AG09309 (cell line): ENCODE measurements at regions not wholly inside any gene's neighbourhood (a gene's known extent, or its start where the extent isn't known, plus 50 kb on each side); places are given as distances from the start of the nearest gene placed in this dataset.
"Not testable (repeated sequence)": the region's sequence is repeated elsewhere in the genome, so short reads cannot be mapped to it uniquely, and the experiment has no call there.

ENCODE experiments used
- DNase-seq: peaks from one replicate; pipeline ENCODE4 v3.0.0-alpha.2; 2010; ENCODE audit warnings: low read depth
- H3K4me3 ChIP-seq: 2 replicates; pipeline ENCODE4 v1.5.1; 2011; ENCODE audit warnings: mild to moderate bottlenecking, low read depth, low read length, moderate library complexity; ENCODE audit not compliant: control insufficient read depth
- CTCF ChIP-seq: IDR thresholded peaks from 2 replicates; pipeline ENCODE4 v1.5.1; 2011; ENCODE audit warnings: mild to moderate bottlenecking, low read depth, low read length, inconsistent platforms; ENCODE audit not compliant: insufficient read depth, control insufficient read depth; ENCODE audit errors: missing control alignments

GRCh38 chr1:95636897-95637296 lies 402.9 kb downstream of the RWDD3 start:
- no peak for TF ChIP-seq CTCF
- no peak for DNase-seq
- no peak overlapping the region for H3K4me3 ChIP-seq

DNA sequence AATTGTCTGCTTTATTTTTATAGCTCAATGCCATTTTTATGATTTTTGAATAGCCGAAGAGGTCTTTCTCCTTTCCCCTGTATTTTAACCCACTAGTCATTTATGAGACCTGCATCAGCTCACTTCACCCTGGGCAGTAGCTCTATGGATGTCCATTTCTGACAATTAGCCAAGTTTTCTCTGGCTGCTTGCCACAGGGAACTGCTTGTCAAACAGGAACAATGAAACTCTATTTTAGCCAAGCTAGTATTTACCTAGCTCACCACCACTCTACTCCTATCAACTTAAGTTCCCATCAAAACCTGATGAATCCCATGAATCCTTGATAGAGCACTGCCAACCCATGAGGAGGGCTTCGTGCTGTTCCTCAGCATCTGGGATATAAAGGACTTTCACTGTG lies 406.7 kb downstream of the RWDD3 start:
- DNase-seq, result no peak
- no peak for TF ChIP-seq CTCF
- no peak overlapping the region for H3K4me3 ChIP-seq

DNA sequence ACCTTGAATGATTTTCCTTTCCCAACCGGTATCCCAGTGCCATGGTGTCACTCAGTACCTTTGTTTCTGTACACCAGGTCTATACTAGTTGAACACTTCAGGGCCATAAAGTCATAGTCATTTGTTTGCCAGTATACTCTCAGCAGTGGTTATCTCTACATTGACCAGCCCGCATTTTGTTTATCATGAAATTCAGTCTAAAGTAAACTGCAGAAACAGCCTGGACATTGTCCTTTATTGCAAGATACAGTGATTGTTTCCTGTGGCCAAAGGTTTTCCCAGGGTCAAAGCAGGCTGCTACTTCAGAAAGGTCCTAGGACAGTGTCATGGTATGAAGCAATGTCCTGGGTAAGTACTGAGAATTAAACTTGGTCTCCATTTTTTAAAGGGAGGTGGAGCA lies 407.4 kb downstream of the RWDD3 start:
- TF ChIP-seq CTCF, result no peak
- no peak for DNase-seq
- no peak overlapping the region for H3K4me3 ChIP-seq

DNA sequence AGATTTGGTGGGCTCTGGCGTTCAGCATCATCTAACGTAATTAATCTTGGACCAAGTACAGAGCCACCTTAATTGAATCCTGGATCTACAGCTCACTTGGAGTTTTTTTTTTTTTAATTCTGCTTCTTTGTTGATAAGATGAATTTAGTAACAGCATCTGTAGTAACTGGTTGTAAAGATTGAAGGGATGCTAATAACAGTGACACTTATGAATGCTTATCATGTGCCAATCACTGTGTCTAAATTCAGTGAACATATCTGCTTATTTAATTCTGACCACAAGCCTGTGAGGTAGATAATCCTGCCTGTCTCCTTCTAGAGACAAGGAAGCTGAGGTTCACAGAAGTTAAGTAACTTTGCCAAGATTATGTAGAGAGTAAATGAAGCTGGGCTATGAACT lies 408.0 kb downstream of the RWDD3 start:
- DNase-seq, result no peak
- TF ChIP-seq CTCF, result no peak

DNA sequence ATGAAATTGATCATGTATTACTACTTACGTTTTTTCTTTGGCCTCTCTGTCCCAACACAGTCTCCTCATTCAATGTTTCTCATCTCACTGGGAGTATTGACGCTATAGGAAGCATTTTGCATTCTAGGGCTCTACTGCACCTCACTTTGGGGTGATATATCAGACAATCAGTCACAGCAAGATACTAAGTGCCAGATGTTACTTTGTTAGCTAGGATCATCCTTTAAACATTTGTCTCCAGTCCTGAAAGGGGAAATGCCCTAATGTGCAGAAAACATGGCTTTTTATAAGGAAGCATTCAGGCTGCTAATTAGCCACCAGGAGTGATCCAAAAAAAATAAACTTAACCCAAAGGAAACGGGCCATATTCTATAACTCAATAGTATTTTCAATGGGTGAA lies 409.1 kb downstream of the RWDD3 start:
- TF ChIP-seq CTCF, result no peak
- H3K4me3 ChIP-seq, result no peak overlapping the region
- DNase-seq, result no peak

More for the DNA sequence above, 408.0 kb downstream of the RWDD3 start:
- H3K4me3 ChIP-seq, result no peak overlapping the region

DNA sequence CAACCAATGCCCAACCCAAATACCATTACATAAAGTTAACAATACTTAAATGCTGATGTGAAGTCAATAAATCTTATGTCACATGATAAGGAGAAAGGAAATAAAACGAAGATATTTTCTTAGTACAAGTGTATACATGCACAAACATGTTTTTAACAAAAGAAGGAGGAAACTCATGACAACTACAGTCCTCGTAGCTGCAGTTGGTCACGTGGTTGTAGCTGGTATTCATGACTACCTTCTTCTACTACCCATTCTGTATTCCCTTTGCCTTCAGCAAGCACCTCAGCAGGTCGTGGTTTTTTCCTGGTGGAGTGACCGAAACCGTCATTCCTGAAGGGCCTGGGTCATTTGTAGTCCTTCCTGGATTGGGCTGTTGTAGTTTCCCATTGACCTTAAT lies 411.1 kb downstream of the RWDD3 start:
- not testable (repeated sequence) for H3K4me3 ChIP-seq, DNase-seq

GRCh38 chr1:95650631-95651030 lies 416.6 kb downstream of the RWDD3 start:
- TF ChIP-seq CTCF, result no peak
- no peak for DNase-seq
- H3K4me3 ChIP-seq, result no peak overlapping the region
